GM20431 (cell line): ENCODE measurements at regions not wholly inside any gene's neighbourhood (a gene's known extent, or its start where the extent isn't known, plus 50 kb on each side); places are given as distances from the start of the nearest gene placed in this dataset.
"Not testable (repeated sequence)": the region's sequence is repeated elsewhere in the genome, so short reads cannot be mapped to it uniquely, and the experiment has no call there.

ENCODE experiments used
- in situ Hi-C: fragments of 300-500 bp; cut with MseI, MboI; formaldehyde crosslinking; loops from one replicate; pipeline ENCODE4 v1.15.0; 2020; ENCODE audit warnings: low sequenced_read_pairs; ENCODE audit not compliant: unreplicated experiment

DNA sequence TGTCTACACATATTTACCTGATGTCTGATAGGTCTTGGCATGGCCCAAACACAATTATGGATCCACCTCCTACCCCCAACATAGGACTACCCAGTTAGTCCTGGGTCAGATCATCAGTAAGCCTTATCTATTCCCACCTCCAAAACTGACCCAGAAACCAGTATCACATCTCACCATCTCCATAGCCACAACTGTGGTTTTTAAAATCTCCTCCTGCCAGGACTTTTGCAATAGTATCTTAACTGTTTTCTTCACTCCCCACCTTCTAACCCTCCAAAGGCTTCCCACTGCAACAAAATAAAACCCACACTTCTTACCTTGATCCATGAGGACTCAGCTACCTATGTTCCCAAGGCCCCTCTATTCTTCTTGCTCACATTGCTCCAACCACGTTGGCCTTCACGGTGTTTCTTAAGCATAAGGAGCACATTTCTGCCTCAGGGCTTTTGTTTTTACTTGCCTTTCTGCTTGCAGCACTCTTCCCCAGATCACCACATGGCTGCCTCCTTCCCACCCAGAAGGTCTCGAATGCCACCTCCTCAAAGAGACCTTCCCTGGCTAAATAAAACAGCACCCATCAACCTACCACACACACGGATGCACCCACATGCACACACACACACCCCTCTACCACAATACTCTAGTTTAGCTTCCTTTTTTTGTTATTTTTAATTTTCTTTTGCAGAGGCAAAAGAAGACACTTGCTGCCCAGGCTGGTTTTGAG, 125.9 kb upstream of the SLC1A4 start:
- in situ Hi-C loops, result loop anchor here (25.0 kb wide), 2 partner anchors 251 to 526 kb away; no protein-coding TSS in a partner anchor

GRCh38 chr2:64865073-64865830, 123.9 kb upstream of the SLC1A4 start:
- in situ Hi-C loops, result loop anchor here (25.0 kb wide), 2 partner anchors 253 to 528 kb away; no protein-coding TSS in a partner anchor

- in situ Hi-C loops, result loop anchor here (25.0 kb wide), 2 partner anchors 254 to 529 kb away; no protein-coding TSS in a partner anchor
Observed at GRCh38 chr2:64865831-64866345, 123.3 kb upstream of the SLC1A4 start.

- in situ Hi-C loops, result loop anchor here (25.0 kb wide), 2 partner anchors 254 to 529 kb away; no protein-coding TSS in a partner anchor
Observed at GRCh38 chr2:64866797-64867196, 122.4 kb upstream of the SLC1A4 start.

DNA sequence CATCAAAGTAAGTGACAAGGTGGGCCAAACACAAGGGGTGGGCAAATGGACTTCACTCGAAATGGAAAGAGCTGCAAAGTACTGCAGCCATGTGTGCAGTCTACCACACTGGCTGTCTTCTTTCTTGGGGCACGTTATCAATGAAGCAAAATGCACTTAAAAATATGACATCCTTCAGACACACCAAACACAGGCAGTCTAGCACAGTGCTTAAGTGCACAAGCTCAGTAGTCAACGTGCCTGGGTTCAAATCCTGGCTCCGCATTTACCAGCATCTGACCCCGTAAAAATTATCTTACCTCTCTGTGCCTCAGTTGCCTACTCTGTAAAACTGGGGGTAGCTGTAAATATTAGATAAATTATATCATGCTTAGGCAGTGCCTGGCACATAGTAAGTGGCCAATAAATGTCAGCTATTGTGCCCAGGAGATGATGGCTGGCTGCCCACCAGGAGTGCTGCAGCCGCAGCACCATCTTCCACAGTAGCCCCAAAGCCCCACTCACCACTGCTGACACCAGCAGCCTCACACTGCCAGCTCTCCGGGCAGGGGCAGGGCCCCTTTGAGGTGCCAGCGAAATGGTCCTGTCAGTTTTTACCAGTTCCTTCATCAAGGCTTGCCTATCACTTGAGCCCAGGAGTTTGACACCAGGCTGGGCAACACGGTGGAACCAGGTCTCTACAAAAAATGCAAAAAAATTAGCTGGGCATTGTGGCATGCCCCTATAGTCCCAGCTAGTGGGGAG, 121.8 kb upstream of the SLC1A4 start:
- in situ Hi-C loops, result loop anchor here (25.0 kb wide), 2 partner anchors 255 to 530 kb away; no protein-coding TSS in a partner anchor

- in situ Hi-C loops, result loop anchor here (25.0 kb wide), 2 partner anchors 257 to 532 kb away; no protein-coding TSS in a partner anchor
Observed at GRCh38 chr2:64869126-64869525, 120.1 kb upstream of the SLC1A4 start.

GRCh38 chr2:64873472-64873924, 115.7 kb upstream of the SLC1A4 start:
- in situ Hi-C loops, result loop anchor here (25.0 kb wide), 2 partner anchors 261 to 536 kb away; no protein-coding TSS in a partner anchor

- in situ Hi-C loops, result loop anchor here (25.0 kb wide), 2 partner anchors 262 to 537 kb away; no protein-coding TSS in a partner anchor
Observed at GRCh38 chr2:64874593-64874992, 114.6 kb upstream of the SLC1A4 start.

DNA sequence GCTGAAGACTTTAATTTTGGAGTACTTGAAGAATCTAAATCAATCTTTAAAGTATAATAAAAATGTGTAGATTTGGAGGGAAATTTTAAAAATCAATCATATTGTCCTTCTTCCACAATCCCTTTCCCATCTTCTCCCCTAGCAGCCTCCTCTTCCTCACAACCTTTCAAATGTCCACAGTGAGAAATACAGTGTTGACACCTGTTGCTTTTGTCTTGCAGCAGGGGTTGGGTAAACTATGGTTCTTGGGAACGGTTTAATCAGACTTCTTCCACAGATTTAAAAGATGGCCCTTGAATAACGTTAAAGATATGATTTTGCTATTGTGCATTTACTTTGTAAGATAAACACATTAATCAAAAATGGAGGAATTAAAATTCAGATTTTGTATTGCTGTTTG, 113.8 kb upstream of the SLC1A4 start:
- in situ Hi-C loops, result no loop called here

- in situ Hi-C loops, result no loop called here
Observed at GRCh38 chr2:64876137-64876647, 113.0 kb upstream of the SLC1A4 start.

GRCh38 chr2:64879745-64880144, 109.5 kb upstream of the SLC1A4 start:
- in situ Hi-C loops, result no loop called here

GRCh38 chr2:64880193-64880951, 108.8 kb upstream of the SLC1A4 start:
- in situ Hi-C loops, result no loop called here

DNA sequence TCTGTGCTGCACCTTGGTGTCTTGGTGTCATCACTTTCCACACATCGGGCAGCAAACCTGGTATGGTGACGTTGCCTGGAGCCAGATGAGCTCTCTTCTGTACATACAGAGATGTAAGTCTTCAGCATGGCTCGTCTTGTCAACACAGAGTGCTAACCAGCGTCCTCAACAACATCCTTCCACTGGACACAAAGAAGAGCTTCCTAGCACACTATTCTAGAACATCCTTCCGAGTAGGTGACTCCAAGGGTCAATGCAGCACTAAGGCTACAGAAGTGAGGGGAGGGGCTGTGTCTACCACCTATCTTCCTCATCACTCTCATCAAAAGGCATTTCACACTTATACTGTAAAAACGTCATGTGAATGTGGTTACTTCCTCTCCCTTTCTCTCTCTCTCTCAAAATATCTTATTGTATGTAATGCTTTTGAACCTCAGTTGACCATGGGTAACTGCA, 108.1 kb upstream of the SLC1A4 start:
- in situ Hi-C loops, result no loop called here

- in situ Hi-C loops, result no loop called here
Observed at GRCh38 chr2:64887565-64887964, 101.6 kb upstream of the SLC1A4 start.

- in situ Hi-C loops, result no loop called here
Observed at GRCh38 chr2:64888591-64889309, 100.4 kb upstream of the SLC1A4 start.

DNA sequence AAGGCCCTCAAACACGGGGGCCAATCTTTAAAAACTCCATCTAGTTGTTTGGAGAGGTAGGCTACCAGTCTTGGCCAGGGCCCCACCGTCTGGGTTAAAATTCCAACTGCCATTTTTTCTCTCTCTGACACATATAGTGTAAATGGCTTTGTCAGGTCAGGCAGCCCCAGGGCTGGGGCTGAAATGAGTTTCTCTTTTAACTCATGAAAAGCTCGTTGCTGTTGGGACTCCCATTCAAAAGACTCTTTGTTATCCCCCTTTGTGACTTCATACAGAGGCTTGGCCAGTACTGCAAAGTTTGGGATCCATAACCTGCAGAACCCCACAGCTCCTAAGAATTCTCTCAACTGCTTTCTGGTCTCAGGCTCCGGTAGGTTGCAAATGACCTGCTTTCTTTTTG, 99.4 kb upstream of the SLC1A4 start:
- in situ Hi-C loops, result no loop called here

DNA sequence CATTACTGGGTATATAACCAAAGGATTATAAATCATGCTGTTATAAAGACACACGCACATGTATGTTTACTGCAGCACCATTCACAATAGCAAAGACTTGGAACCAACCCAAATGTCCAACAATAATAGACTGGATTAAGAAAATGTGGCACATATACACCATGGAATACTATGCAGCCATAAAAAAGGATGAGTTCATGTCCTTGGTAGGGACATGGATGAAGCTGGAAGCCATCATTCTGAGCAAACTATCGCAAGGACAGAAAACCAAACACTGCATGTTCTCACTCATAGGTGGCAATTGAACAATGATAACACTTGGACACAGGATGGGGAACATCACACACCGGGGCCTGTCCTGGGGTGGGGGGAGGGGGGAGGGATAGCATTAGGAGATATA, 92.6 kb upstream of the SLC1A4 start:
- in situ Hi-C loops, result not testable (repeated sequence)
